ENCODE measurements at regions not wholly inside any gene's neighbourhood (a gene's known extent, or its start where the extent isn't known, plus 50 kb on each side); places are given as distances from the start of the nearest gene placed in this dataset.

- H3K4me1 ChIP-seq (ENCODE audit: insufficient read depth, low read length), result no peaks in the 10 kb centered on the region
- no peaks in the 10 kb centered on the region for H3K36me3 ChIP-seq (replicated peaks in 1 of 2; ENCODE audit: control insufficient read depth in 1 of 2, insufficient read depth in 2 of 2, low read length in 2 of 2)
- no peak overlapping the region for H3K4me2 ChIP-seq (ENCODE audit: low read depth, low read length)
- ChIA-PET POLR2A (no interaction called here), CTCF (ENCODE audit: low intra/inter-chr PET ratio, low total read pairs) (no interaction called here)
- no peak overlapping the region for H3K9ac ChIP-seq (ENCODE audit: insufficient read depth, low read depth, low read length)
- H4K20me1 ChIP-seq (ENCODE audit: insufficient read depth, low read length), result no peaks in the 10 kb centered on the region
- DNase-seq (ENCODE audit: low spot score) (no peak), FAIRE-seq (no peak), ATAC-seq (no peak)
- no TSS peak for BruUV-seq (replicated peaks)
- intact Hi-C loops (cut with micrococcal nuclease; ENCODE audit: unreplicated experiment), result no loop called here
- no peak overlapping the region for H3K4me3 ChIP-seq (replicated peaks in 1 of 3; ENCODE audit: insufficient read depth in 1 of 3, low read depth in 2 of 3, low read length in 3 of 3)
- H3K9me3 ChIP-seq (ENCODE audit: low read length), result no peaks in the 10 kb centered on the region
- H3K27me3 ChIP-seq (ENCODE audit: control insufficient read depth in 1 of 2, insufficient read depth in 2 of 2, low read length in 2 of 2), result no peaks in the 10 kb centered on the region
- H3K27ac ChIP-seq (ENCODE audit: extremely low read length, insufficient read depth, low read length), result no peak overlapping the region
- no peak overlapping the region for H2AFZ ChIP-seq (ENCODE audit: low read length)
- in situ Hi-C loops (cut with HindIII; ENCODE audit: extremely low pct_ligation_motif_present, low pct_unique_long_range_greater_than_20kb), result no loop called here
- no peaks in the 10 kb centered on the region for H3K79me2 ChIP-seq (ENCODE audit: insufficient read depth, low read length)
- TF ChIP-seq ZNF230 (CRISPR knock-in tag; IDR thresholded peaks at IDR 0.05) (no peak), EEA1 (CRISPR knock-in tag; IDR thresholded peaks at IDR 0.05; ENCODE audit: borderline replicate concordance) (no peak), ZSCAN21 (CRISPR knock-in tag; IDR thresholded peaks at IDR 0.05; ENCODE audit: borderline replicate concordance) (no peak), ZNF138 (CRISPR knock-in tag; IDR thresholded peaks at IDR 0.05; ENCODE audit: low read depth) (no peak), ZNF263 (CRISPR knock-in tag; IDR thresholded peaks at IDR 0.05) (no peak), ELF4 (CRISPR knock-in tag; IDR thresholded peaks at IDR 0.05; ENCODE audit: borderline replicate concordance) (no peak), CEBPG (CRISPR knock-in tag; IDR thresholded peaks at IDR 0.05) (no peak), EED (CRISPR knock-in tag; IDR thresholded peaks at IDR 0.05) (no peak), ARID3A (IDR thresholded peaks at IDR 0.05; ENCODE audit: low read depth, low read length) (no peak), ZNF597 (CRISPR knock-in tag; IDR thresholded peaks at IDR 0.05) (no peak), ZFX (CRISPR knock-in tag; IDR thresholded peaks at IDR 0.05; ENCODE audit: low read depth) (no peak), RNF219 (CRISPR knock-in tag; IDR thresholded peaks at IDR 0.05) (no peak), POLR2G (IDR thresholded peaks at IDR 0.05; ENCODE audit: low read depth, low read length) (no peak), ZNF572 (CRISPR knock-in tag; IDR thresholded peaks at IDR 0.05) (no peak)
- TF ChIP-seq, protein P1, sequence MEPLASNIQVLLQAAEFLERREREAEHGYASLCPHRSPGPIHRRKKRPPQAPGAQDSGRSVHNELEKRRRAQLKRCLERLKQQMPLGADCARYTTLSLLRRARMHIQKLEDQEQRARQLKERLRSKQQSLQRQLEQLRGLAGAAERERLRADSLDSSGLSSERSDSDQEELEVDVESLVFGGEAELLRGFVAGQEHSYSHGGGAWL (CRISPR knock-in tag; IDR thresholded peaks at IDR 0.05), result no peak
- TF ChIP-seq, protein P2, sequence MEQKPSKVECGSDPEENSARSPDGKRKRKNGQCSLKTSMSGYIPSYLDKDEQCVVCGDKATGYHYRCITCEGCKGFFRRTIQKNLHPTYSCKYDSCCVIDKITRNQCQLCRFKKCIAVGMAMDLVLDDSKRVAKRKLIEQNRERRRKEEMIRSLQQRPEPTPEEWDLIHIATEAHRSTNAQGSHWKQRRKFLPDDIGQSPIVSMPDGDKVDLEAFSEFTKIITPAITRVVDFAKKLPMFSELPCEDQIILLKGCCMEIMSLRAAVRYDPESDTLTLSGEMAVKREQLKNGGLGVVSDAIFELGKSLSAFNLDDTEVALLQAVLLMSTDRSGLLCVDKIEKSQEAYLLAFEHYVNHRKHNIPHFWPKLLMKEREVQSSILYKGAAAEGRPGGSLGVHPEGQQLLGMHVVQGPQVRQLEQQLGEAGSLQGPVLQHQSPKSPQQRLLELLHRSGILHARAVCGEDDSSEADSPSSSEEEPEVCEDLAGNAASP (CRISPR knock-in tag; IDR thresholded peaks at IDR 0.05; ENCODE audit: borderline replicate concordance), result no peak
- TF ChIP-seq, protein P3, sequence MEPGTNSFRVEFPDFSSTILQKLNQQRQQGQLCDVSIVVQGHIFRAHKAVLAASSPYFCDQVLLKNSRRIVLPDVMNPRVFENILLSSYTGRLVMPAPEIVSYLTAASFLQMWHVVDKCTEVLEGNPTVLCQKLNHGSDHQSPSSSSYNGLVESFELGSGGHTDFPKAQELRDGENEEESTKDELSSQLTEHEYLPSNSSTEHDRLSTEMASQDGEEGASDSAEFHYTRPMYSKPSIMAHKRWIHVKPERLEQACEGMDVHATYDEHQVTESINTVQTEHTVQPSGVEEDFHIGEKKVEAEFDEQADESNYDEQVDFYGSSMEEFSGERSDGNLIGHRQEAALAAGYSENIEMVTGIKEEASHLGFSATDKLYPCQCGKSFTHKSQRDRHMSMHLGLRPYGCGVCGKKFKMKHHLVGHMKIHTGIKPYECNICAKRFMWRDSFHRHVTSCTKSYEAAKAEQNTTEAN (CRISPR knock-in tag; conservative IDR thresholded peaks at IDR 0.05), result no peak
- TF ChIP-seq, protein P4, sequence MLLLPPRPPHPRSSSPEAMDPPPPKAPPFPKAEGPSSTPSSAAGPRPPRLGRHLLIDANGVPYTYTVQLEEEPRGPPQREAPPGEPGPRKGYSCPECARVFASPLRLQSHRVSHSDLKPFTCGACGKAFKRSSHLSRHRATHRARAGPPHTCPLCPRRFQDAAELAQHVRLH (CRISPR knock-in tag; IDR thresholded peaks at IDR 0.05; ENCODE audit: borderline replicate concordance, low read depth), result no peak
These were observed 75.4 kb upstream of the SPACA1 start for GRCh38 chr6:87972279-87972678.
